PFSK-1 (cell line): ENCODE measurements at regions not wholly inside any gene's neighbourhood (a gene's known extent, or its start where the extent isn't known, plus 50 kb on each side); places are given as distances from the start of the nearest gene placed in this dataset.

ENCODE experiments used
- FOXP2 ChIP-seq: optimal IDR thresholded peaks from 2 replicates; pipeline ENCODE3; 2011; ENCODE audit warnings: borderline replicate concordance, control low read depth, inconsistent platforms; ENCODE audit not compliant: insufficient read depth; ENCODE audit errors: extremely low read length, extremely low read depth
- POLR2AphosphoS5 ChIP-seq: IDR thresholded peaks from 2 replicates; pipeline ENCODE4 v1.6.1; 2012; ENCODE audit warnings: low read depth, mild to moderate bottlenecking, control low read depth, low read length, moderate library complexity
- REST ChIP-seq, 2 experiments: IDR thresholded peaks; 2 replicates each; pipeline versions ENCODE4 v1.6.1 to v1.8.0; 2011 to 2012; ENCODE audit warnings: low read depth in 2 of 2, low read length in 2 of 2, control low read depth in 1 of 2, inconsistent platforms in 1 of 2, mild to moderate bottlenecking in 1 of 2, moderate library complexity in 1 of 2; ENCODE audit not compliant: insufficient read depth in 1 of 2
- TAF1 ChIP-seq: IDR thresholded peaks from 2 replicates; pipeline ENCODE4 v1.6.1; 2012; ENCODE audit warnings: low read length, control low read depth, borderline replicate concordance; ENCODE audit not compliant: insufficient read depth

GRCh38 chr2:150127346-150127990 is 360.0 kb downstream of the RND3 start:
- TF ChIP-seq POLR2AphosphoS5 (no peak), REST (IDR thresholded peaks at IDR 0.05; ENCODE audit: insufficient read depth in 1 of 2, low read depth in 2 of 2, low read length in 2 of 2) (no peak), FOXP2 (no peak), TAF1 (no peak)
